ENCODE measurements at regions not wholly inside any gene's neighbourhood (a gene's known extent, or its start where the extent isn't known, plus 50 kb on each side); places are given as distances from the start of the nearest gene placed in this dataset.

DNA sequence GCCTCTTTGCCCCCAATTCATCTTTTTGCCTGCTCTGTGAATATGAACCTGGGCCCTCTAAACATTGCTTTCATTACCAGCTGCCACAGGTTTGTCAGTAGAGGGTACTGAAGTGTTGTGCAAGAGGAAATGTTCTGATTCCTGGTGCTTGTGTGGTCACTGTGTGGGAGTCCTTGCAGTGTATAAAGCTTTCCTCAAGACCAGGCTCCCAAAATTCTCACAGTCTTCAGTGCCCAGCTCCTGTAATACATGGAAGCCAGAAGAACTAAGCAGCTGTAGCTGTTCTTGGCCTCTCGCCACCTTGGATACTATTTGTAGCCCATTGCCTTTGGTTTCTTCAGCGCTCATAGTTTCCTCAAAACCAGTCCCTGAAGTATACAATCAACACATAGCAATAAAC lies 1046.2 kb downstream of the BRINP3 start:
- H3K4me1 Mint-ChIP-seq (ENCODE audit: low read depth), result no peaks in the 10 kb centered on the region
- TF ChIP-seq, protein P1, sequence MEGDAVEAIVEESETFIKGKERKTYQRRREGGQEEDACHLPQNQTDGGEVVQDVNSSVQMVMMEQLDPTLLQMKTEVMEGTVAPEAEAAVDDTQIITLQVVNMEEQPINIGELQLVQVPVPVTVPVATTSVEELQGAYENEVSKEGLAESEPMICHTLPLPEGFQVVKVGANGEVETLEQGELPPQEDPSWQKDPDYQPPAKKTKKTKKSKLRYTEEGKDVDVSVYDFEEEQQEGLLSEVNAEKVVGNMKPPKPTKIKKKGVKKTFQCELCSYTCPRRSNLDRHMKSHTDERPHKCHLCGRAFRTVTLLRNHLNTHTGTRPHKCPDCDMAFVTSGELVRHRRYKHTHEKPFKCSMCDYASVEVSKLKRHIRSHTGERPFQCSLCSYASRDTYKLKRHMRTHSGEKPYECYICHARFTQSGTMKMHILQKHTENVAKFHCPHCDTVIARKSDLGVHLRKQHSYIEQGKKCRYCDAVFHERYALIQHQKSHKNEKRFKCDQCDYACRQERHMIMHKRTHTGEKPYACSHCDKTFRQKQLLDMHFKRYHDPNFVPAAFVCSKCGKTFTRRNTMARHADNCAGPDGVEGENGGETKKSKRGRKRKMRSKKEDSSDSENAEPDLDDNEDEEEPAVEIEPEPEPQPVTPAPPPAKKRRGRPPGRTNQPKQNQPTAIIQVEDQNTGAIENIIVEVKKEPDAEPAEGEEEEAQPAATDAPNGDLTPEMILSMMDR (IDR thresholded peaks at IDR 0.05), result no peak
- H3K27ac Mint-ChIP-seq, result no peak overlapping the region
- POLR2A ChIA-PET, result no interaction called here
- Histone ChIP-seq H3K36me3 (ENCODE audit: insufficient read depth, low read length) (no peaks in the 10 kb centered on the region), H3K4me1 (ENCODE audit: insufficient read depth, low read length) (no peaks in the 10 kb centered on the region), H3K4me3 (ENCODE audit: low read length) (no peak overlapping the region), H3K9me3 (ENCODE audit: control insufficient read depth in 1 of 2, insufficient read depth in 1 of 2, low read length in 2 of 2) (no peaks in the 10 kb centered on the region), H3K27me3 (ENCODE audit: control insufficient read depth in 1 of 2, insufficient read depth in 2 of 2, low read length in 2 of 2) (no peaks in the 10 kb centered on the region), H3K27ac (ENCODE audit: low read depth in 1 of 2, low read length in 2 of 2) (no peak overlapping the region)
- H3K4me3 Mint-ChIP-seq, result no peak overlapping the region
- no peaks in the 10 kb centered on the region for H3K27me3 Mint-ChIP-seq
- DNase-seq (no peak), ATAC-seq (ENCODE audit: poor library complexity) (no peak)
- H3K9me3 Mint-ChIP-seq, result peaks cover 5% of the 10 kb centered on the region
- intact Hi-C loops (cut with DNase I, micrococcal nuclease), result no loop called here
- CTCF ChIA-PET, result no interaction called here
- H3K36me3 Mint-ChIP-seq (ENCODE audit: low read depth), result no peaks in the 10 kb centered on the region

DNA sequence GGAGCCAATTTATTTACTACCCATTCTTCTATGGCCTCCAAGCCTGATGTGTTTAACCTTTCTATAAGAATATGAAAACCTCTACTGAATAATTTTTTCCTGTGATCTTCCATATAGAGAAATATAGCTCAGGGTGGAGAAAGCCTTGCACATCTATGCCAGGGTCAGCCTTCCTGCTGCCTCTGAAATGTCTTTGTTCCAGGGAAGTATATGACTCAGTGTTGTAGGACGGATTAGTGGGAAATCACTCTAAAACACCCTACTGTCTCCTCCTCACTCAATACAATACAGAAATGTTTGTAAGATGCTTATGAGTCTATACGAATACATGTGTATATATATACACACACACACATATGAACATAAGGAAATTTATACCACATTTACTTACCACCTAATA lies 1044.9 kb downstream of the BRINP3 start:
- Histone ChIP-seq H3K9me3 (ENCODE audit: control insufficient read depth in 1 of 2, insufficient read depth in 1 of 2, low read length in 2 of 2) (no peaks in the 10 kb centered on the region), H3K4me3 (ENCODE audit: low read length) (no peak overlapping the region), H3K36me3 (ENCODE audit: insufficient read depth, low read length) (no peaks in the 10 kb centered on the region), H3K27ac (ENCODE audit: low read depth in 1 of 2, low read length in 2 of 2) (no peak overlapping the region), H3K4me1 (ENCODE audit: insufficient read depth, low read length) (no peaks in the 10 kb centered on the region), H3K27me3 (ENCODE audit: control insufficient read depth in 1 of 2, insufficient read depth in 2 of 2, low read length in 2 of 2) (no peaks in the 10 kb centered on the region)
- no peaks in the 10 kb centered on the region for H3K27me3 Mint-ChIP-seq
- TF ChIP-seq, protein P1 (IDR thresholded peaks at IDR 0.05), result no peak
- intact Hi-C loops (cut with DNase I, micrococcal nuclease), result no loop called here
- POLR2A ChIA-PET, result no interaction called here
- H3K4me3 Mint-ChIP-seq, result no peak overlapping the region
- CTCF ChIA-PET, result no interaction called here
- ATAC-seq (ENCODE audit: poor library complexity) (no peak), DNase-seq (no peak)
- H3K9me3 Mint-ChIP-seq, result peaks cover 5% of the 10 kb centered on the region
- no peak overlapping the region for H3K27ac Mint-ChIP-seq
- no peaks in the 10 kb centered on the region for H3K36me3 Mint-ChIP-seq (ENCODE audit: low read depth)
- no peaks in the 10 kb centered on the region for H3K4me1 Mint-ChIP-seq (ENCODE audit: low read depth)

DNA sequence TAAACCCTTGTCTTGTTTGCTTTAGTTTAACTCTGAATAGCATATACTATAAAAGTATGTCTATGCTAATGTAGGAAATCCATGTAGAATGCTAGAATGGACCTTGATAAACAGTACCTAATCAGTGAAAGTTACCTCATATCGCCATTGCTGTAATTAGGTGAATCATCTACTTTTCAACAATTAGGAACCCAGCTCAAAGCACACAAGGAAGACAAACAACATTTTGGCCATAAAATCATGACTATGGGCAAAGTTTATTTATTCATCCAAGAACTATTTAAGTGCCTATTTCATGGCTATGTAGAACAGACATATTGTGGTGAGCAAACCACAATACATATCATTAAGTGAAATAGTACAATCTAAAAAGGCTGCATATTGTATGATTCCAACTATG lies 1043.2 kb downstream of the BRINP3 start:
- TF ChIP-seq, protein P1 (IDR thresholded peaks at IDR 0.05), result no peak
- ChIA-PET POLR2A (no interaction called here), CTCF (no interaction called here)
- no peak for ATAC-seq (ENCODE audit: poor library complexity)
- H3K27me3 Mint-ChIP-seq, result no peaks in the 10 kb centered on the region
- H3K4me1 Mint-ChIP-seq (ENCODE audit: low read depth), result no peaks in the 10 kb centered on the region
- no peak overlapping the region for H3K4me3 ChIP-seq (ENCODE audit: low read length)
- H3K4me1 ChIP-seq (ENCODE audit: insufficient read depth, low read length), result no peaks in the 10 kb centered on the region
- no peaks in the 10 kb centered on the region for H3K36me3 ChIP-seq (ENCODE audit: insufficient read depth, low read length)
- H3K4me3 Mint-ChIP-seq, result no peak overlapping the region
- H3K27ac ChIP-seq (ENCODE audit: low read depth in 1 of 2, low read length in 2 of 2), result no peak overlapping the region
- intact Hi-C loops (cut with DNase I, micrococcal nuclease), result no loop called here
- H3K36me3 Mint-ChIP-seq (ENCODE audit: low read depth), result no peaks in the 10 kb centered on the region
- no peaks in the 10 kb centered on the region for H3K9me3 ChIP-seq (ENCODE audit: control insufficient read depth in 1 of 2, insufficient read depth in 1 of 2, low read length in 2 of 2)
- no peaks in the 10 kb centered on the region for H3K27me3 ChIP-seq (ENCODE audit: control insufficient read depth in 1 of 2, insufficient read depth in 2 of 2, low read length in 2 of 2)
- peaks cover 5% of the 10 kb centered on the region for H3K9me3 Mint-ChIP-seq
- DNase-seq, result no peak
- no peak overlapping the region for H3K27ac Mint-ChIP-seq
